Coronary artery (tissue), 2 donors: ENCODE measurements at regions not wholly inside any gene's neighbourhood (a gene's known extent, or its start where the extent isn't known, plus 50 kb on each side); places are given as distances from the start of the nearest gene placed in this dataset.
"Not testable (repeated sequence)": the region's sequence is repeated elsewhere in the genome, so short reads cannot be mapped to it uniquely, and the experiment has no call there.

Source experiments
- DNase-seq: peaks from one replicate; pipeline ENCODE4 v3.0.0-alpha.2; 2017; ENCODE audit warnings: low spot score
- H3K27ac ChIP-seq, 2 donors: fragments of 200-600 bp; sonication (generic); one replicate each; pipeline ENCODE4 v1.5.1; 2016 to 2019
- H3K4me3 ChIP-seq: fragments of 200-600 bp; sonication (generic); 2 replicates; pipeline ENCODE4 v1.5.1; 2016; ENCODE audit warnings: mild to moderate bottlenecking, moderate library complexity
- CTCF ChIP-seq: fragments of 200-600 bp; sonication (generic); IDR thresholded peaks from one replicate; pipeline ENCODE4 v1.5.1; 2019; ENCODE audit warnings: antibody characterized with exemption

GRCh38 chr20:29741894-29742698 lies 1515.4 kb upstream of the DEFB115 start:
- no peak for TF ChIP-seq CTCF
- H3K4me3 ChIP-seq: no peak overlapping the region
- H3K27ac ChIP-seq: no peak overlapping the region
- no peak for DNase-seq

- DNase-seq: no peak
- no peak overlapping the region for H3K27ac ChIP-seq
- TF ChIP-seq CTCF: no peak
- H3K4me3 ChIP-seq: no peak overlapping the region
These were observed 1514.8 kb upstream of the DEFB115 start for GRCh38 chr20:29742699-29743100.

GRCh38 chr20:29743101-29743931 lies 1514.1 kb upstream of the DEFB115 start:
- DNase-seq: no peak
- Histone ChIP-seq H3K27ac (no peak overlapping the region), H3K4me3 (no peak overlapping the region)
- TF ChIP-seq CTCF: no peak

GRCh38 chr20:29744071-29744470 lies 1513.4 kb upstream of the DEFB115 start:
- H3K27ac ChIP-seq: no peak overlapping the region

GRCh38 chr20:29745534-29746245 lies 1511.8 kb upstream of the DEFB115 start:
- not testable (repeated sequence) for H3K4me3 ChIP-seq, DNase-seq

More at GRCh38 chr20:29744071-29744470, 1513.4 kb upstream of the DEFB115 start:
- H3K4me3 ChIP-seq: no peak overlapping the region
- no peak for DNase-seq
- TF ChIP-seq CTCF: no peak

GRCh38 chr20:29750268-29750899 lies 1507.1 kb upstream of the DEFB115 start:
- no peak for TF ChIP-seq CTCF
- DNase-seq: no peak
- Histone ChIP-seq H3K4me3 (no peak overlapping the region), H3K27ac (no peak overlapping the region)

More at GRCh38 chr20:29745534-29746245, 1511.8 kb upstream of the DEFB115 start:
- not testable (repeated sequence) for H3K27ac ChIP-seq

GRCh38 chr20:29752644-29753425 lies 1504.6 kb upstream of the DEFB115 start:
- not testable (repeated sequence) for H3K4me3 ChIP-seq, DNase-seq, H3K27ac ChIP-seq

- H3K4me3 ChIP-seq, DNase-seq: not testable (repeated sequence)
These were observed 1504.1 kb upstream of the DEFB115 start for GRCh38 chr20:29753426-29753746.

GRCh38 chr20:29753879-29754278 lies 1503.6 kb upstream of the DEFB115 start:
- H3K4me3 ChIP-seq, H3K27ac ChIP-seq, DNase-seq: not testable (repeated sequence)

More at GRCh38 chr20:29753426-29753746, 1504.1 kb upstream of the DEFB115 start:
- H3K27ac ChIP-seq: not testable (repeated sequence)

- H3K4me3 ChIP-seq, H3K27ac ChIP-seq, DNase-seq: not testable (repeated sequence)
These were observed 1501.5 kb upstream of the DEFB115 start for GRCh38 chr20:29755854-29756498.
